ENCODE measurements at regions not wholly inside any gene's neighbourhood (a gene's known extent, or its start where the extent isn't known, plus 50 kb on each side); places are given as distances from the start of the nearest gene placed in this dataset.
A peak's percentile ranks its signal among the peaks of the same experiment; 100 is the strongest.
"Not testable (repeated sequence)": the region's sequence is repeated elsewhere in the genome, so short reads cannot be mapped to it uniquely, and the experiment has no call there.

DNA sequence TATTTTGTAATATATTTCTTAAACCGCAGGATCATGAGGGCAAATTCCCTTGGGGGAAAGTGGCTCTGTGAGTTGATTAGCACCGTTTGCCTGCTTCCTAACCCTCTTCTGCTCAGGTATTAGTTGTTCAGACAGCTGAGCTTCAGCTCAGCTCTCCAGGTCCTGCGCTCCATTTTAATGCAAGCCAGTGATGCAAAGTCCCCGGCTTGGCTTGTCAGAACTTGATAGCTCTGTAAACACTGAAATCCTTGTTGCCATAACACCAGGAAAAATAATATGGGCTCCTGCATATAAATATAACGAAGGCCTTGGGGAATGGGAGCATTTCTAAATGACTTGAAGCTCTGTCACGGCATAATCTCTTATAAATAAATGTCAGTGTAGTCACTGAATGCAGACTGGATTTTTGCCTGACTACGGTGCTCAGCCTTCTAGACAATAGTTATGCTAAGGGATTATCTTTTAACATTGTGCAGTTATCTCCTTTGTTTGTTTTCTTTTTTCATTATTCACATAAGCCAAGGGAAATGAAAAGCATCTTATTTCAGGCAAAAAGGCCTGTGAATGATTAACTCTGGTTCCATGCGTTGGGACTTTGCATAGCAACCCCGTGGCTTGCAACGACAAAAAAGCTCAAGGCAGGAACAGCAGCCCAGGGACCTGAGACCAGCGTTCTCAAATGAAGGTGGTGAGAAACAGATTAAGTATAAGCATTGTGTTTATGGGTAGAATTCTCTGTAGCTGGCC lies 253.2 kb downstream of the SPRY1 start:
- TF ChIP-seq CTCF (conservative IDR thresholded peaks at IDR 0.05; ENCODE audit: low read depth, low read length): no peak
- peak; percentile 38 for DNase-seq (ENCODE audit: low read depth)
- H3K4me3 ChIP-seq (ENCODE audit: low read depth, low read length): peak overlapping the region; percentile 6

DNA sequence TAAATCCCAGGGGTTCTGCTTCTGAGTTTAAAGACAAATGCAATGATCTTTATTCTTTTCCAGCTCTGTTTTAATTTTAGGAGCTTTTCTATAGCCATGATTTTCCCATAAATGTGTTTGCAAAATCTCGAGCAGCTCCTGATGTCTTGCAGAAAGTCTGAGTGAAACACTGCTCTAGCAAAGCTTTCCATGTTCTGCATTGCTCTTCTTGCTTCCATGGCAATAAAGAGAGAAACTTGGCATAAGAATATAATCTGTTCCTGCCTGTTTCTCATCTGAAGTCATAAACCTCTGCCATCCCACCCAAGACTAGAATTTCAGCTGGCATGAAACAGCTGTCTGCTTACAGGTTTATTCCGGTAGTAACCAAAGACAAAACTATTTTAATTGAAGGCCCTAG lies 254.5 kb downstream of the SPRY1 start:
- no peak for TF ChIP-seq CTCF (conservative IDR thresholded peaks at IDR 0.05; ENCODE audit: low read depth, low read length)
- no peak for DNase-seq (ENCODE audit: low read depth)
- H3K4me3 ChIP-seq (ENCODE audit: low read depth, low read length): no peak overlapping the region

GRCh38 chr4:123651536-123652180 lies 255.1 kb downstream of the SPRY1 start:
- H3K4me3 ChIP-seq (ENCODE audit: low read depth, low read length): no peak overlapping the region
- no peak for DNase-seq (ENCODE audit: low read depth)
- TF ChIP-seq CTCF (conservative IDR thresholded peaks at IDR 0.05; ENCODE audit: low read depth, low read length): no peak

DNA sequence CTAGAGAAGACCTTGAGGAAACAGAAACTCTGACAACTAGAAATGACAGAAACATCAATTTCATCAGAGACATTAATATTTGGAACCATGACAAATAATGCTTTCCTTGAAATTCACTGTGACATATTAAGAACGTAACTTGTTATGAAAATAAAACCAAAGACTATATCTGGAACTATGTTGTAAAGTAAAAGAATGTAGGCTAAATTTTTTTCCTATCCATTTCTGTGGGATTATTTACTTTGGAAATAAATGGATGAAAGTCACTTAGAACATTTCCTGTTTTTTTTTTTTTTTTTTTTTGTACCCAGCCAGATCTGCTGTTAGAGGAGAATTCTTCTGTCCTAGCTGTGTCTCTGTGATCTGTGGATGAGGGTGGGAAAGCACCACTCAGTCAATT lies 255.9 kb downstream of the SPRY1 start:
- H3K4me3 ChIP-seq (ENCODE audit: low read depth, low read length): no peak overlapping the region
- TF ChIP-seq CTCF (conservative IDR thresholded peaks at IDR 0.05; ENCODE audit: low read depth, low read length): no peak
- no peak for DNase-seq (ENCODE audit: low read depth)

- no peak for TF ChIP-seq CTCF (conservative IDR thresholded peaks at IDR 0.05; ENCODE audit: low read depth, low read length)
- no peak for DNase-seq (ENCODE audit: low read depth)
- H3K4me3 ChIP-seq (ENCODE audit: low read depth, low read length): no peak overlapping the region
Measured at GRCh38 chr4:123653236-123653635, 256.6 kb downstream of the SPRY1 start.

GRCh38 chr4:123656746-123657294 lies 260.2 kb downstream of the SPRY1 start:
- not testable (repeated sequence) for DNase-seq (ENCODE audit: low read depth); H3K4me3 ChIP-seq (ENCODE audit: low read depth, low read length)

DNA sequence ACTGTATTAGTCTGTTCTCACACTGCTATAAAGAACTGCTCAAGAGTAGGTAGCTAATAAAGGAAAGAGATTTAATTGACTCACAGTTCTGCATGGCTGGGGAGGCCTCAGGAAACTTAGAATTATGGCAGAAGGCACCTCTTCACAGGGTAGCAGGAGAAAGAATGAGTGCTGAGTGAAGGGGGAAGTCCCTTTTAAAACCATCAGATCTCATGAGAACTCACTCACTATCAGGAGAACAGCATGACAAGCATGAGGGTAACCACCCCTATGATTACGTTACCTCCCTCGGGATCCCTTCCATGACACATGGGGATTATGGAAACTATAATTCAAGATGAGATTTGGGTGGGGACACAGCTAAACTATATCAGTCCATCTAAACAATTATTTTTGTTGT lies 261.0 kb downstream of the SPRY1 start:
- not testable (repeated sequence) for DNase-seq (ENCODE audit: low read depth); H3K4me3 ChIP-seq (ENCODE audit: low read depth, low read length)

GRCh38 chr4:123659262-123659661 lies 262.7 kb downstream of the SPRY1 start:
- TF ChIP-seq CTCF (conservative IDR thresholded peaks at IDR 0.05; ENCODE audit: low read depth, low read length): no peak
- no peak for DNase-seq (ENCODE audit: low read depth)
- H3K4me3 ChIP-seq (ENCODE audit: low read depth, low read length): no peak overlapping the region

Measured in epithelial cell of proximal tubule (primary cell).